ENCODE measurements at regions not wholly inside any gene's neighbourhood (a gene's known extent, or its start where the extent isn't known, plus 50 kb on each side); places are given as distances from the start of the nearest gene placed in this dataset.

DNA sequence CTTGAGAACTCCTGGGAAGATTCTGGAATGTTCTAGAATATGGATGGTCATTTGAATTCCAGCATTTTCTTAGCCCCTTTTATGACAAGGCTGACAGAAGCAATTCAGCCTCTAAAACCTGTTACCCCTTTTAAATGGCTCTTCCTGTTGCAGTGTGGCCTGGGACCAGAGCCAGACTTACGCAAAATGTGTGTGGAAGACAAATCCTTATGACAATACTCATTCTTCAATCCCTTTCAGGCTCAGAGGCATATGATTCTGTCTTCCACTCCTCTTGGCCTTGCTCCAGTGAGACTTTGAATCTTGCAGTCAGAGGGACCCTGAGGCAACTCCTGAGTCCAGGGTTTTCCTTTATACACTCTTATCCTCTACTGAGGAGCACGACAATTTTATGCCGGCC is 287.0 kb downstream of the CLIC5 start:
- Mint-ChIP-seq H3K9me3 (no peaks in the 10 kb centered on the region), H3K27ac (no peak overlapping the region), H3K4me1 (no peaks in the 10 kb centered on the region), H3K4me3 (no peak overlapping the region), H3K36me3 (ENCODE audit: low read depth) (no peaks in the 10 kb centered on the region), H3K27me3 (ENCODE audit: insufficient read depth) (peaks cover under 1% of the 10 kb centered on the region)
- Histone ChIP-seq H3K9ac (ENCODE audit: extremely low read depth, low read length, poor library complexity, severe bottlenecking) (no peak overlapping the region), H3K36me3 (ENCODE audit: control insufficient read depth, insufficient read depth, low read length) (no peaks in the 10 kb centered on the region), H3K27ac (ENCODE audit: low read depth, low read length) (no peak overlapping the region), H3K4me1 (ENCODE audit: control insufficient read depth, insufficient read depth, low read length) (no peaks in the 10 kb centered on the region), H3K9me3 (ENCODE audit: control insufficient read depth, low read length) (no peaks in the 10 kb centered on the region), H3K4me3 (ENCODE audit: low read length) (no peak overlapping the region), H3K27me3 (ENCODE audit: control insufficient read depth, insufficient read depth, low read length, poor library complexity, severe bottlenecking) (no peaks in the 10 kb centered on the region)
- TF ChIP-seq, protein P1, sequence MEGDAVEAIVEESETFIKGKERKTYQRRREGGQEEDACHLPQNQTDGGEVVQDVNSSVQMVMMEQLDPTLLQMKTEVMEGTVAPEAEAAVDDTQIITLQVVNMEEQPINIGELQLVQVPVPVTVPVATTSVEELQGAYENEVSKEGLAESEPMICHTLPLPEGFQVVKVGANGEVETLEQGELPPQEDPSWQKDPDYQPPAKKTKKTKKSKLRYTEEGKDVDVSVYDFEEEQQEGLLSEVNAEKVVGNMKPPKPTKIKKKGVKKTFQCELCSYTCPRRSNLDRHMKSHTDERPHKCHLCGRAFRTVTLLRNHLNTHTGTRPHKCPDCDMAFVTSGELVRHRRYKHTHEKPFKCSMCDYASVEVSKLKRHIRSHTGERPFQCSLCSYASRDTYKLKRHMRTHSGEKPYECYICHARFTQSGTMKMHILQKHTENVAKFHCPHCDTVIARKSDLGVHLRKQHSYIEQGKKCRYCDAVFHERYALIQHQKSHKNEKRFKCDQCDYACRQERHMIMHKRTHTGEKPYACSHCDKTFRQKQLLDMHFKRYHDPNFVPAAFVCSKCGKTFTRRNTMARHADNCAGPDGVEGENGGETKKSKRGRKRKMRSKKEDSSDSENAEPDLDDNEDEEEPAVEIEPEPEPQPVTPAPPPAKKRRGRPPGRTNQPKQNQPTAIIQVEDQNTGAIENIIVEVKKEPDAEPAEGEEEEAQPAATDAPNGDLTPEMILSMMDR (conservative IDR thresholded peaks at IDR 0.05) = no peak
- WGBS, 2 experiments (ENCODE audit: insufficient coverage in 1 of 2, insufficient read length in 1 of 2) = 96% methylated on average over 3 of the region's 3 CpGs; no CpG with 5 or more reads in 1 of the 2 experiments
- no peak for DNase-seq

DNA sequence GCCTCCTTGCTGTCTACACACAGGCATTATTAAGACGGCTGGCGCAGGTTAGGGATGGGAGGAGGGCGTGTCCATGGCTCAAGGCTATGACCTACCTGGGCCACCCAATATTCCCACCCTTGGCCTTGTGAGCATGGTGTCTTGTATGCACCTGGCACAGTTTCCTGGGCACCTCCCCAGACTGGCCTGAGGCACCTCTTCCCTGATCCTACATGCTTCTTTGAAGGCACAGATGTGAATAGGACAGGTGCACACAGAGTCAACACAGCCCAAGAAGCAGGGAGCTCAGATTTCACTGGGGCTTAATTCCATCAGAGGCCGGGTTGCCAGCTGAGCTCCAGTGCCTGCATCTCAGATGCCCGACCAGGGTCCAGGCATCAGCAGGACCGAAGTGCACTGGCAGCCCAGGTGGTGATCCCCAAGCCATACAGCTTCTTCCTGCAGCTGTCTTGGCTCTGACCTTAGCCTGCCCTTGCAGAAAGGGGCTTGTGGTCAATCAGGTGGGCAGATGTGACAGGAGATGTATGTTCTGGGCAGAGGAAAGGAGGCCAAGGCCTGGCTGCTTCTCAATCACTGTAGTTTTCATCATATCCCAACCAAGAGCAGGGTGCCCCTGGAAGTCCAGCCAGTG is 287.7 kb downstream of the CLIC5 start:
- no peaks in the 10 kb centered on the region for H3K4me1 Mint-ChIP-seq
- no peaks in the 10 kb centered on the region for H3K27me3 Mint-ChIP-seq (ENCODE audit: insufficient read depth)
- Histone ChIP-seq H3K36me3 (ENCODE audit: control insufficient read depth, insufficient read depth, low read length) (no peaks in the 10 kb centered on the region), H3K9me3 (ENCODE audit: control insufficient read depth, low read length) (no peaks in the 10 kb centered on the region), H3K9ac (ENCODE audit: extremely low read depth, low read length, poor library complexity, severe bottlenecking) (no peak overlapping the region), H3K27me3 (ENCODE audit: control insufficient read depth, insufficient read depth, low read length, poor library complexity, severe bottlenecking) (no peaks in the 10 kb centered on the region), H3K4me3 (ENCODE audit: low read length) (no peak overlapping the region), H3K27ac (ENCODE audit: low read depth, low read length) (no peak overlapping the region), H3K4me1 (ENCODE audit: control insufficient read depth, insufficient read depth, low read length) (no peaks in the 10 kb centered on the region)
- DNase-seq = no peak
- TF ChIP-seq, protein P1 (conservative IDR thresholded peaks at IDR 0.05) = no peak
- H3K27ac Mint-ChIP-seq = no peak overlapping the region
- 90 to 96% methylated on average over 5 to 6 of the region's 6 CpGs for WGBS, 2 experiments (ENCODE audit: insufficient coverage in 1 of 2, insufficient read length in 1 of 2)
- H3K4me3 Mint-ChIP-seq = no peak overlapping the region
- H3K9me3 Mint-ChIP-seq = no peaks in the 10 kb centered on the region
- no peaks in the 10 kb centered on the region for H3K36me3 Mint-ChIP-seq (ENCODE audit: low read depth)

DNA sequence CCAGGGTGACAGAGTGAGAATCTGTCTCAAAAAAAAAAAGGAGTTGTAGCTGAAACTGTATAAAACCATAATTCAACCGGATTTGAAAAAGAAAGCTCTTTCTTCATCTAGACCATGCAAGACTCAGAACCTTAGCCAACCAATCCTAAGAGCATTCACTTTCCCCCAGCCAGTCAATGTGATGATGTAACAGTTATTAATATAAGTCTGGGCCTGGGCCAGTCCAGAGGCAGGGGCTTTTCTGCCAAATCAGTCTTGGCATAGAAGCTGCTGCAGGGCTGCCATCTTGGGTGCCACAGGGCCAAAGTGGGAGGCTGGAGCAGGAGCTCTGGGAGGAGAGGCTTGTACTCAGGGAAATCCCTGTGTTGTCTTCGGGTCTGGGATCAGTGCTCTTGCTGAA is 288.4 kb downstream of the CLIC5 start:
- Histone ChIP-seq H3K27ac (ENCODE audit: low read depth, low read length) (no peak overlapping the region), H3K27me3 (ENCODE audit: control insufficient read depth, insufficient read depth, low read length, poor library complexity, severe bottlenecking) (no peaks in the 10 kb centered on the region), H3K9ac (ENCODE audit: extremely low read depth, low read length, poor library complexity, severe bottlenecking) (no peak overlapping the region), H3K9me3 (ENCODE audit: control insufficient read depth, low read length) (no peaks in the 10 kb centered on the region), H3K4me1 (ENCODE audit: control insufficient read depth, insufficient read depth, low read length) (no peaks in the 10 kb centered on the region), H3K36me3 (ENCODE audit: control insufficient read depth, insufficient read depth, low read length) (no peaks in the 10 kb centered on the region), H3K4me3 (ENCODE audit: low read length) (no peak overlapping the region)
- DNase-seq = no peak
- H3K9me3 Mint-ChIP-seq = no peaks in the 10 kb centered on the region
- H3K27ac Mint-ChIP-seq = no peak overlapping the region
- no peaks in the 10 kb centered on the region for H3K36me3 Mint-ChIP-seq (ENCODE audit: low read depth)
- TF ChIP-seq, protein P1 (conservative IDR thresholded peaks at IDR 0.05) = no peak
- H3K4me3 Mint-ChIP-seq = no peak overlapping the region
- H3K4me1 Mint-ChIP-seq = no peaks in the 10 kb centered on the region
- 88% methylated on average over 2 of the region's 2 CpGs; no CpG with 5 or more reads in 1 of the 2 experiments for WGBS, 2 experiments (ENCODE audit: insufficient coverage in 1 of 2, insufficient read length in 1 of 2)
- H3K27me3 Mint-ChIP-seq (ENCODE audit: insufficient read depth) = no peaks in the 10 kb centered on the region
